ENCODE measurements at regions not wholly inside any gene's neighbourhood (a gene's known extent, or its start where the extent isn't known, plus 50 kb on each side); places are given as distances from the start of the nearest gene placed in this dataset.

DNA sequence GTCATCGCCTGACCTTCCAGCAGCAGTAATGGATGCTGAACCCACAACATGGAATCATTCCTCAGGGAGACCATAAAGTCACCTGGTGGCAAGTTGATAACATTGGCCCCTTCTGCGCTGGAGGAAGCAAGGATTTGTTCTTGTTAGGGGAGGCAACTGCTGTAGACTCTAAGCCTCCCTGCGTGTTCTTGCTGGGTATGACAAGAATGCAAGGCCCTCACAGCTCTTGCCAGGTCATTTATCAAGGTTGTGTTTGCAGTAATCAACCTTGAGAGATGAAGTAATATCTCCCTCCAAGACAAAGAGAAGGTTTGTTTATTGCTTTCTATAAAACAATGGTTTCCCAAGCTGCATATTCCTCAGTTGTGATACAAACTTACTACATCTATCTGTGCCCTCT is 80.9 kb downstream of the PERP start:
- Histone ChIP-seq H3K79me2 (ENCODE audit: insufficient read depth, low read depth, low read length) (no peaks in the 10 kb centered on the region), H3K4me2 (ENCODE audit: low read length) (no peak overlapping the region), H3K9me3 (ENCODE audit: low read length) (no peaks in the 10 kb centered on the region), H3K4me1 (ENCODE audit: insufficient read depth, low read length, poor library complexity, severe bottlenecking) (no peaks in the 10 kb centered on the region), H3K9me2 (ENCODE audit: insufficient read depth, low read length) (no peaks in the 10 kb centered on the region), H3K4me3 (ENCODE audit: low read depth, low read length, poor library complexity, severe bottlenecking) (no peak overlapping the region), H3K36me3 (ENCODE audit: insufficient read depth, low read length) (no peaks in the 10 kb centered on the region), H3K27ac (ENCODE audit: low read depth, low read length, poor library complexity, severe bottlenecking) (no peak overlapping the region), H2AFZ (ENCODE audit: low read length) (no peak overlapping the region), H4K20me1 (ENCODE audit: insufficient read depth, low read length) (no peaks in the 10 kb centered on the region)
- no peak for TF ChIP-seq EZH2phosphoT487 (IDR thresholded peaks at IDR 0.05; ENCODE audit: borderline replicate concordance, low read depth, low read length)
- TF ChIP-seq, protein P1, sequence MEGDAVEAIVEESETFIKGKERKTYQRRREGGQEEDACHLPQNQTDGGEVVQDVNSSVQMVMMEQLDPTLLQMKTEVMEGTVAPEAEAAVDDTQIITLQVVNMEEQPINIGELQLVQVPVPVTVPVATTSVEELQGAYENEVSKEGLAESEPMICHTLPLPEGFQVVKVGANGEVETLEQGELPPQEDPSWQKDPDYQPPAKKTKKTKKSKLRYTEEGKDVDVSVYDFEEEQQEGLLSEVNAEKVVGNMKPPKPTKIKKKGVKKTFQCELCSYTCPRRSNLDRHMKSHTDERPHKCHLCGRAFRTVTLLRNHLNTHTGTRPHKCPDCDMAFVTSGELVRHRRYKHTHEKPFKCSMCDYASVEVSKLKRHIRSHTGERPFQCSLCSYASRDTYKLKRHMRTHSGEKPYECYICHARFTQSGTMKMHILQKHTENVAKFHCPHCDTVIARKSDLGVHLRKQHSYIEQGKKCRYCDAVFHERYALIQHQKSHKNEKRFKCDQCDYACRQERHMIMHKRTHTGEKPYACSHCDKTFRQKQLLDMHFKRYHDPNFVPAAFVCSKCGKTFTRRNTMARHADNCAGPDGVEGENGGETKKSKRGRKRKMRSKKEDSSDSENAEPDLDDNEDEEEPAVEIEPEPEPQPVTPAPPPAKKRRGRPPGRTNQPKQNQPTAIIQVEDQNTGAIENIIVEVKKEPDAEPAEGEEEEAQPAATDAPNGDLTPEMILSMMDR (conservative IDR thresholded peaks at IDR 0.05; ENCODE audit: low read length) = no peak
- CTCF ChIA-PET (ENCODE audit: unreplicated experiment) = no interaction called here
- no peak for DNase-seq (ENCODE audit: low spot score)
- intact Hi-C loops (cut with micrococcal nuclease; ENCODE audit: unreplicated experiment) = no loop called here
- POLR2A ChIA-PET = no interaction called here
- BruUV-seq (replicated peaks) = no TSS peak

DNA sequence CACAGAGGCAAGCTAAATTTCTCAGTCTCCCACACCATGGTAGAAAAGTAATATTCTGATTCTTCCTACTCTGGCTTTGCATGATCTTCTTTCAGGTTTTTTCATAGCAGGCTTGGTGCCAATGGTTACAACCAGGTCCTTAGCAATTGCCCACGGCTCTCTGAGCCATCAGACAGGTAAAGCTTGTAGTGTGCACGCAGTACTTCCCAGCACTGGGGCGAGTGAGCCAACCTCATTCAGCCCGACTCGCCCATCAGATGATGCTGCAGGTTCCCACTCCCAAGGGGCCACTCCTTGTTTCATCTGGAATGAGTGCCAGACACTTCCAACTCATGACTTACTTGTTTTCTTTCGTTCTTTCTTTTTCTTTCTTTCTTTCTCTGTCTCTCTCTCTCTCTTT is 78.3 kb downstream of the PERP start:
- Histone ChIP-seq H3K9me3 (ENCODE audit: low read length) (no peaks in the 10 kb centered on the region), H2AFZ (ENCODE audit: low read length) (no peak overlapping the region), H3K4me3 (ENCODE audit: low read depth, low read length, poor library complexity, severe bottlenecking) (no peak overlapping the region), H3K79me2 (ENCODE audit: insufficient read depth, low read depth, low read length) (no peaks in the 10 kb centered on the region), H3K4me1 (ENCODE audit: insufficient read depth, low read length, poor library complexity, severe bottlenecking) (no peaks in the 10 kb centered on the region), H3K27ac (ENCODE audit: low read depth, low read length, poor library complexity, severe bottlenecking) (no peak overlapping the region), H3K36me3 (ENCODE audit: insufficient read depth, low read length) (no peaks in the 10 kb centered on the region), H3K9me2 (ENCODE audit: insufficient read depth, low read length) (no peaks in the 10 kb centered on the region), H3K4me2 (ENCODE audit: low read length) (no peak overlapping the region), H4K20me1 (ENCODE audit: insufficient read depth, low read length) (no peaks in the 10 kb centered on the region)
- DNase-seq (ENCODE audit: low spot score) = no peak
- intact Hi-C loops (cut with micrococcal nuclease; ENCODE audit: unreplicated experiment) = no loop called here
- ChIA-PET CTCF (ENCODE audit: unreplicated experiment) (no interaction called here), POLR2A (interaction anchor here (0.5 to 0.6 kb wide), 2 partner anchors 115 to 341 kb away, joined by 3 read pairs; no protein-coding TSS in a partner anchor)
- no TSS peak for BruUV-seq (replicated peaks)
- TF ChIP-seq, protein P1 (conservative IDR thresholded peaks at IDR 0.05; ENCODE audit: low read length) = no peak
- TF ChIP-seq EZH2phosphoT487 (IDR thresholded peaks at IDR 0.05; ENCODE audit: borderline replicate concordance, low read depth, low read length) = no peak

DNA sequence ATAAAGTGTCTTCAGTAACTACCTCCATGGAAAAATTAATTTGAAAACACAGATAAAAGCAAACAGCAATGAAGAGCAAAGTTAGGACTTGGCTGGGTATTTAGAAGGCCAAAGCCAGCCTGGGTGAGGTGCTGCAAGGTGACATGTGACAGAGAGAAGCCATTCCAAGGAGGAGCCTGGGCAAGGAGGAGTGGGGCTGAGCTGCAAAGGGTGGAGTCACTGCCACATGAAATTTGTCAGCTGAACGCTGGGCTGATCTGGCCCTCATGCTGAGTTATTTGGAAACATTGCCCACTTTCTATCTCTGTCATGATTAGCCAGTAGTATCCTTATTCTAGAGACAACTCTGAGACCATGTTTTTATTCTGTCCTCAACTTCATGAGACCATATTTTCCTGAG is 76.3 kb downstream of the PERP start:
- Histone ChIP-seq H3K36me3 (ENCODE audit: insufficient read depth, low read length) (no peaks in the 10 kb centered on the region), H3K4me2 (ENCODE audit: low read length) (no peak overlapping the region), H3K9me3 (ENCODE audit: low read length) (no peaks in the 10 kb centered on the region), H2AFZ (ENCODE audit: low read length) (no peak overlapping the region), H3K9me2 (ENCODE audit: insufficient read depth, low read length) (no peaks in the 10 kb centered on the region), H3K79me2 (ENCODE audit: insufficient read depth, low read depth, low read length) (no peaks in the 10 kb centered on the region), H4K20me1 (ENCODE audit: insufficient read depth, low read length) (no peaks in the 10 kb centered on the region), H3K27ac (ENCODE audit: low read depth, low read length, poor library complexity, severe bottlenecking) (no peak overlapping the region), H3K4me1 (ENCODE audit: insufficient read depth, low read length, poor library complexity, severe bottlenecking) (no peaks in the 10 kb centered on the region), H3K4me3 (ENCODE audit: low read depth, low read length, poor library complexity, severe bottlenecking) (no peak overlapping the region)
- ChIA-PET POLR2A (interaction anchor here (0.6 kb wide), 2 partner anchors 24 to 85 kb away, joined by 3 to 6 read pairs; no protein-coding TSS in a partner anchor), CTCF (ENCODE audit: unreplicated experiment) (no interaction called here)
- TF ChIP-seq, protein P1 (conservative IDR thresholded peaks at IDR 0.05; ENCODE audit: low read length) = no peak
- no peak for TF ChIP-seq EZH2phosphoT487 (IDR thresholded peaks at IDR 0.05; ENCODE audit: borderline replicate concordance, low read depth, low read length)
- intact Hi-C loops (cut with micrococcal nuclease; ENCODE audit: unreplicated experiment) = no loop called here
- BruUV-seq (replicated peaks) = no TSS peak
- no peak for DNase-seq (ENCODE audit: low spot score)

All from OCI-LY7 (cell line).